Endothelial cell of umbilical vein (primary cell): ENCODE measurements at regions not wholly inside any gene's neighbourhood (a gene's known extent, or its start where the extent isn't known, plus 50 kb on each side); places are given as distances from the start of the nearest gene placed in this dataset.

ENCODE experiments used
- EZH2 ChIP-seq: IDR thresholded peaks from 2 replicates; pipeline ENCODE4 v1.6.1; 2012; ENCODE audit warnings: borderline replicate concordance, low read depth, mild to moderate bottlenecking, moderate library complexity, low read length, inconsistent platforms; ENCODE audit not compliant: severe bottlenecking
- POLR2A ChIP-seq: IDR thresholded peaks from 2 replicates; pipeline ENCODE4 v1.6.1; 2012; ENCODE audit warnings: low read depth, mild to moderate bottlenecking, control low read depth, low read length
- POLR2AphosphoS5 ChIP-seq: IDR thresholded peaks from 2 replicates; pipeline ENCODE4 v1.6.1; 2012; ENCODE audit warnings: low read depth, mild to moderate bottlenecking, control low read depth, low read length, moderate library complexity; ENCODE audit not compliant: insufficient read depth
- TF ChIP-seq, protein P1 (sequence below), 2 donors: IDR thresholded peaks; 1 replicate in 1 of 2; 2 replicates in 1 of 2; pipeline ENCODE4 v1.5.1; 2011; ENCODE audit warnings: low read length in 2 of 2, mild to moderate bottlenecking in 2 of 2, moderate library complexity in 2 of 2, control low read depth in 1 of 2, inconsistent platforms in 1 of 2, low read depth in 1 of 2; ENCODE audit not compliant: insufficient read depth in 1 of 2; ENCODE audit errors: extremely low read depth in 1 of 2

DNA sequence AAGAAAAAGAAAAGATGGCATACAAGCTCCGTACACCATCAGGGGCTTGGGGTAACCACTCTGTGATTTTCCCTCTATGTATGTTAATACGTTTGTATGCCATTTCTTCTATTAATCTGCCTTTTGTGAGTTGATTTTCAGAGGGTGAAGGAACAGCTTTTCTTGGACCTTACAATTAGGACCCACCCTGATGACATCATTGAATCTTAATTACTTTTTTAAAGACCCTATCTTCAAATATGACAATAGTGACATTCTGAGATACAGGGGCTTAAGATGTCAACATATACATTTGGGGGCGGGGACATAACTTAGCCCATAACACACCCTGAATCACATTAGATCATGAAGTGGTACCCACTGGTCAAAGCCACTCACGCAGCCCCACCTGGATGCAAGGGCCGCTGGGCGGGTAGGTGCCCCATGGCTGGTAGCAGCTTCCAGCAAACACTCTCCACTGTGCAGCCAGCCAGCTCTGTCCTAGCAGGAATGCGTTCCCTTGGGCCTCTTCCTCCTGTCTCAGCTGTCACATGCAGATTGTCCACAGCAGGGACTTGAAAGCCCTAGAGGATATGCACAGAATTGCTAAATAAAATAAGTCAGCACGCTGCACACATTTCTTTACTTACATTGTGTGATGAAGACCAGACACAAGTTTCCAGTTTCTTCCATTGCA is 74.5 kb downstream of the FOXF2 start:
- TF ChIP-seq, protein P1, sequence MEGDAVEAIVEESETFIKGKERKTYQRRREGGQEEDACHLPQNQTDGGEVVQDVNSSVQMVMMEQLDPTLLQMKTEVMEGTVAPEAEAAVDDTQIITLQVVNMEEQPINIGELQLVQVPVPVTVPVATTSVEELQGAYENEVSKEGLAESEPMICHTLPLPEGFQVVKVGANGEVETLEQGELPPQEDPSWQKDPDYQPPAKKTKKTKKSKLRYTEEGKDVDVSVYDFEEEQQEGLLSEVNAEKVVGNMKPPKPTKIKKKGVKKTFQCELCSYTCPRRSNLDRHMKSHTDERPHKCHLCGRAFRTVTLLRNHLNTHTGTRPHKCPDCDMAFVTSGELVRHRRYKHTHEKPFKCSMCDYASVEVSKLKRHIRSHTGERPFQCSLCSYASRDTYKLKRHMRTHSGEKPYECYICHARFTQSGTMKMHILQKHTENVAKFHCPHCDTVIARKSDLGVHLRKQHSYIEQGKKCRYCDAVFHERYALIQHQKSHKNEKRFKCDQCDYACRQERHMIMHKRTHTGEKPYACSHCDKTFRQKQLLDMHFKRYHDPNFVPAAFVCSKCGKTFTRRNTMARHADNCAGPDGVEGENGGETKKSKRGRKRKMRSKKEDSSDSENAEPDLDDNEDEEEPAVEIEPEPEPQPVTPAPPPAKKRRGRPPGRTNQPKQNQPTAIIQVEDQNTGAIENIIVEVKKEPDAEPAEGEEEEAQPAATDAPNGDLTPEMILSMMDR (IDR thresholded peaks at IDR 0.05; ENCODE audit: extremely low read depth in 1 of 2, insufficient read depth in 1 of 2, low read depth in 1 of 2, low read length in 2 of 2): no peak
- TF ChIP-seq EZH2: no peak
- TF ChIP-seq POLR2AphosphoS5: no peak
- no peak for TF ChIP-seq POLR2A
